A549 (cell line): ENCODE measurements at regions not wholly inside any gene's neighbourhood (a gene's known extent, or its start where the extent isn't known, plus 50 kb on each side); places are given as distances from the start of the nearest gene placed in this dataset.

Experiments used
- CHD4 ChIP-seq: fragments of 200-600 bp; sonication (generic); IDR thresholded peaks from 2 replicates; pipeline ENCODE4 v1.6.1; 2016; ENCODE audit warnings: antibody characterized with exemption, mild to moderate bottlenecking, borderline replicate concordance
- JUNB ChIP-seq: fragments of >200 bp; sonication (Bioruptor Twin); formaldehyde crosslinking; IDR thresholded peaks from 2 replicates; pipeline ENCODE4 v1.6.1; 2016
- MYC ChIP-seq: IDR thresholded peaks from 2 replicates; pipeline ENCODE4 v1.6.1; 2012; ENCODE audit warnings: mild to moderate bottlenecking, inconsistent platforms, low read length, improper control_type of control experiment, borderline replicate concordance
- NFE2L2 ChIP-seq: fragments of 150-350 bp; conservative IDR thresholded peaks from 2 replicates; pipeline ENCODE4 v1.6.1; 2014; ENCODE audit warnings: low read length
- RFX5 ChIP-seq: fragments of 450-650 bp; IDR thresholded peaks from 2 replicates; pipeline ENCODE4 v1.7.1; 2014; ENCODE audit warnings: antibody characterized with exemption, mild to moderate bottlenecking, moderate library complexity
- RNF2 ChIP-seq: fragments of 200-600 bp; sonication (generic); IDR thresholded peaks from 2 replicates; pipeline ENCODE4 v1.6.1; 2016; ENCODE audit warnings: low read depth, mild to moderate bottlenecking, antibody characterized with exemption, moderate library complexity, borderline replicate concordance
- SREBF2 ChIP-seq: fragments of 450-650 bp; IDR thresholded peaks from 2 replicates; pipeline ENCODE4 v1.6.1; 2014; ENCODE audit warnings: mild to moderate bottlenecking, moderate library complexity
- TP53 ChIP-seq: fragments of 250-450 bp; sonication (Bioruptor Pico); IDR thresholded peaks from 2 replicates; pipeline ENCODE4 v1.5.0; 2021; ENCODE audit warnings: mild to moderate bottlenecking, moderate library complexity
- TF ChIP-seq, protein P1 (sequence below): fragments of >200 bp; sonication (Bioruptor Twin); formaldehyde crosslinking; IDR thresholded peaks from 3 replicates; pipeline ENCODE4 v1.5.1; 2016

GRCh38 chr3:177899275-177900067, 636.8 kb upstream of the KCNMB2 start:
- TF ChIP-seq SREBF2 (no peak), CHD4 (no peak), RFX5 (no peak), NFE2L2 (no peak), TP53 (CRISPR knock-in tag) (no peak), JUNB (no peak), RNF2 (no peak), MYC (no peak)
- TF ChIP-seq, protein P1, sequence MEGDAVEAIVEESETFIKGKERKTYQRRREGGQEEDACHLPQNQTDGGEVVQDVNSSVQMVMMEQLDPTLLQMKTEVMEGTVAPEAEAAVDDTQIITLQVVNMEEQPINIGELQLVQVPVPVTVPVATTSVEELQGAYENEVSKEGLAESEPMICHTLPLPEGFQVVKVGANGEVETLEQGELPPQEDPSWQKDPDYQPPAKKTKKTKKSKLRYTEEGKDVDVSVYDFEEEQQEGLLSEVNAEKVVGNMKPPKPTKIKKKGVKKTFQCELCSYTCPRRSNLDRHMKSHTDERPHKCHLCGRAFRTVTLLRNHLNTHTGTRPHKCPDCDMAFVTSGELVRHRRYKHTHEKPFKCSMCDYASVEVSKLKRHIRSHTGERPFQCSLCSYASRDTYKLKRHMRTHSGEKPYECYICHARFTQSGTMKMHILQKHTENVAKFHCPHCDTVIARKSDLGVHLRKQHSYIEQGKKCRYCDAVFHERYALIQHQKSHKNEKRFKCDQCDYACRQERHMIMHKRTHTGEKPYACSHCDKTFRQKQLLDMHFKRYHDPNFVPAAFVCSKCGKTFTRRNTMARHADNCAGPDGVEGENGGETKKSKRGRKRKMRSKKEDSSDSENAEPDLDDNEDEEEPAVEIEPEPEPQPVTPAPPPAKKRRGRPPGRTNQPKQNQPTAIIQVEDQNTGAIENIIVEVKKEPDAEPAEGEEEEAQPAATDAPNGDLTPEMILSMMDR, result no peak
